ENCODE measurements at regions not wholly inside any gene's neighbourhood (a gene's known extent, or its start where the extent isn't known, plus 50 kb on each side); places are given as distances from the start of the nearest gene placed in this dataset.

- no peak for DNase-seq (ENCODE audit: low spot score)
Measured at GRCh38 chr4:71283642-71284257, 55.1 kb upstream of the SLC4A4 start.

- no peak for DNase-seq (ENCODE audit: low spot score)
Measured at GRCh38 chr4:71287305-71287704, 51.5 kb upstream of the SLC4A4 start.

- no peak for DNase-seq (ENCODE audit: low spot score)
Measured at GRCh38 chr4:71288875-71289274, 49.9 kb upstream of the SLC4A4 start.
